SK-N-MC (cell line): ENCODE measurements at regions not wholly inside any gene's neighbourhood (a gene's known extent, or its start where the extent isn't known, plus 50 kb on each side); places are given as distances from the start of the nearest gene placed in this dataset.
"Not testable (repeated sequence)": the region's sequence is repeated elsewhere in the genome, so short reads cannot be mapped to it uniquely, and the experiment has no call there.

Experiments used
- EZH2 ChIP-seq: fragments of 200-600 bp; sonication (generic); IDR thresholded peaks from one replicate; pipeline ENCODE4 v1.6.1; 2017; ENCODE audit warnings: antibody characterized with exemption
- FOXP2 ChIP-seq: optimal IDR thresholded peaks from 2 replicates; pipeline ENCODE3; 2011; ENCODE audit warnings: mild to moderate bottlenecking, moderate library complexity; ENCODE audit not compliant: insufficient read depth; ENCODE audit errors: extremely low read length, control extremely low read depth
- POLR2AphosphoS5 ChIP-seq: IDR thresholded peaks from 2 replicates; pipeline ENCODE4 v1.6.1; 2012; ENCODE audit warnings: mild to moderate bottlenecking, low read depth, low read length, borderline replicate concordance

DNA sequence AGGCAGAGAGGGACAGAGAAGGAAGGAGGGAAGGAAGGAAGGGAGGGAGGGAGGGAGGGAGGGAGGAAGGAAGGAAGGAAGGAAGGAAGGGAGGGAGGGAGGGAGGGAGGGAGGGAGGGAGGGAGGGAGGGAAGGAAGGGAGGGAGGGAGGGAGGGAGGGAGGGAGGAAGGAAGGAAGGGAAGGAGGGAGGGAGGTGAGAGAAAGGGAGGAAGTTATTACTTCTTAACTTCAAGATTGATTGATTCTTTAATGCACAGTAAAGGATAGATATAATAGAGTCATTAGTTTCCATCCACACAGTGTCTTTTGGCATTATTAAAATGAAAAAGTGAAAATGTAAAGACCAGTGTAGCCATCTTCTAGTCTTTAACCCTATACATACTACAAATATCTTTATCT, 682.9 kb downstream of the ZEB2 start:
- TF ChIP-seq FOXP2, POLR2AphosphoS5, EZH2: not testable (repeated sequence)
